Vagina (tissue), 2 donors: ENCODE measurements at regions not wholly inside any gene's neighbourhood (a gene's known extent, or its start where the extent isn't known, plus 50 kb on each side); places are given as distances from the start of the nearest gene placed in this dataset.

Experiments
- POLR2A ChIP-seq, 2 donors: fragments of 450-650 bp; IDR thresholded peaks; one replicate each; pipeline ENCODE4 v1.6.1; 2017; ENCODE audit warnings: antibody characterized with exemption in 2 of 2, mild to moderate bottlenecking in 2 of 2, moderate library complexity in 2 of 2
- POLR2AphosphoS5 ChIP-seq, 2 donors: sonication (generic); formaldehyde crosslinking; IDR thresholded peaks; one replicate each; pipeline ENCODE4 v1.9.0; 2017; ENCODE audit warnings: antibody characterized with exemption in 2 of 2, mild to moderate bottlenecking in 2 of 2, low read depth in 1 of 2; ENCODE audit not compliant: insufficient read depth in 1 of 2
- TF ChIP-seq, protein P1 (sequence below), 3 experiments: fragments of 450-650 bp in 2 of 3; fragments of 200-600 bp in 1 of 3; sonication (generic) in 1 of 3; IDR thresholded peaks; one replicate each; pipeline ENCODE4 v1.5.1; 2017 to 2019; ENCODE audit warnings: antibody characterized with exemption in 3 of 3, mild to moderate bottlenecking in 2 of 3, moderate library complexity in 2 of 3

DNA sequence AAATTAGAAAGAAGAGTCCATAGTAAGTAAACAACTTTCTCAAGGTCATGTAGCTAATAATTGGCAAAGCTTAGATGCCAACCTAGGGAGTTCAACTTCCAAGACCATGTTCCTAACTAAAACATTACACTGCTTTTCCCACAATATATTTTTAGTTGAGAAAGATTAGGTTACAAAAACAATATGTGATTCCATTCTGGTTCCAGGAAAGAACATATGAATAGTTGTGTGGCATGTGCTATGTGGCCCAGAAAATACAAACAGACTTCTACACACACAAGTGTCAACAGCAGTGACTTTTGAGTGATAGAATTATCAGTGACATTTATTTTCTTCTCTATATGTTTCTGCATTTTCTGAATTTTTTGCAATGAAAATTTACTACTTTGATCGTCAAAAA lies 62.7 kb upstream of the EDNRA start:
- TF ChIP-seq, protein P1, sequence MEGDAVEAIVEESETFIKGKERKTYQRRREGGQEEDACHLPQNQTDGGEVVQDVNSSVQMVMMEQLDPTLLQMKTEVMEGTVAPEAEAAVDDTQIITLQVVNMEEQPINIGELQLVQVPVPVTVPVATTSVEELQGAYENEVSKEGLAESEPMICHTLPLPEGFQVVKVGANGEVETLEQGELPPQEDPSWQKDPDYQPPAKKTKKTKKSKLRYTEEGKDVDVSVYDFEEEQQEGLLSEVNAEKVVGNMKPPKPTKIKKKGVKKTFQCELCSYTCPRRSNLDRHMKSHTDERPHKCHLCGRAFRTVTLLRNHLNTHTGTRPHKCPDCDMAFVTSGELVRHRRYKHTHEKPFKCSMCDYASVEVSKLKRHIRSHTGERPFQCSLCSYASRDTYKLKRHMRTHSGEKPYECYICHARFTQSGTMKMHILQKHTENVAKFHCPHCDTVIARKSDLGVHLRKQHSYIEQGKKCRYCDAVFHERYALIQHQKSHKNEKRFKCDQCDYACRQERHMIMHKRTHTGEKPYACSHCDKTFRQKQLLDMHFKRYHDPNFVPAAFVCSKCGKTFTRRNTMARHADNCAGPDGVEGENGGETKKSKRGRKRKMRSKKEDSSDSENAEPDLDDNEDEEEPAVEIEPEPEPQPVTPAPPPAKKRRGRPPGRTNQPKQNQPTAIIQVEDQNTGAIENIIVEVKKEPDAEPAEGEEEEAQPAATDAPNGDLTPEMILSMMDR (IDR thresholded peaks at IDR 0.05), result no peak
- TF ChIP-seq POLR2AphosphoS5 (IDR thresholded peaks at IDR 0.05; ENCODE audit: insufficient read depth in 1 of 2, low read depth in 1 of 2) (no peak), POLR2A (IDR thresholded peaks at IDR 0.05) (no peak)
